DMS153 treated with DMSO at 0.1 percent for 48 hours (cell line): ENCODE measurements at regions not wholly inside any gene's neighbourhood (a gene's known extent, or its start where the extent isn't known, plus 50 kb on each side); places are given as distances from the start of the nearest gene placed in this dataset.

Experiments
- DNase-seq: peaks from one replicate; lab custom pipeline; 2025; ENCODE audit not compliant: unreplicated experiment; lab: John Stamatoyannopoulos, UW

DNA sequence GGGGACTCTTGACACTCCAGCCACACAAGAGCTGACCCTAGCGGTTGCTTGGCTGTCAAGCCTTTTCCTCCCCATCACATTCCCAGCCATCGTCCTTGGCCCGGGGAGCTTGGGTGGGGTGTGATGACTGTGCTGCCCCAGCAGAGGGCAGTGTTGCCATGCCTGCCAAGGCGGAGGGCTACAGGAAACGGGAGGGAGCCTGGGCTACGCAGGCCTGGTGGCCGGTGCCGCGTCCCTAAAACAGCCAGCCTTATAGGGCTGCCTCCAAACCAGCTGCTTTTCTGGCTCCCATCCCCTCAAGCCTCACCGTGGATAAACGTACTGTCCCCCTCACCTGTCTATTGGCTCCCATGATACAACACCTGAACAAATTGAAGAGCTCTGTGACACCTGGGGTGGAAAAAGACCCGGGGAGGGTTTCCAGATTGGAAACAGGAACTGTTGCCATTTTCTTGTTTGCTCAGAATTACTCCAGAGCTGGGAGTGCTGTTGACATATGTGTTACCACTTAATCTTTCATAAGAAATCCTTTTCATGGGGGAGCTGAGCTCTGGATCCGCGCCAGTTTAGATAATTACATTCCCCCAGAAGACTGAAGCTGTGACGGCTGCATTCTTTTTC, 72.8 kb upstream of the ASTN2 start:
- DNase-seq = peak; percentile 99

DNA sequence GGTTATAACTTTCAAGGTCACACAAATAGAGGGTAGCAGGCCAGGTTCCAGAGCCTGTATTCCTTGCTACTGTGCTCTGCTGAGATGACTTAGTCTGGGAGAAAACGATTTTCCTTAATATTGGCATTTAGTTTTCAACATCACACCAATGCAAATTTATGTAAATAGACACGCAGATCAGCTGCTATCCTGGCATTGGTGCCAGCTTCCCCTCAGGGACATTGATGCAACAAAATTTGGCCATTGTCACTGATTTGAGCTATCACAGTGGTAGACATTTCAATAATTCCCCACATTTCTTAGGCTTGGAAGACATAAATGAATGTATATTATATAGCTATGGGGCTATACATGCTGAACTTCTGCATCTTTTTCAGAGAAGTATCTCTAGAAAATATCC, 71.6 kb upstream of the ASTN2 start:
- DNase-seq = no peak

DNA sequence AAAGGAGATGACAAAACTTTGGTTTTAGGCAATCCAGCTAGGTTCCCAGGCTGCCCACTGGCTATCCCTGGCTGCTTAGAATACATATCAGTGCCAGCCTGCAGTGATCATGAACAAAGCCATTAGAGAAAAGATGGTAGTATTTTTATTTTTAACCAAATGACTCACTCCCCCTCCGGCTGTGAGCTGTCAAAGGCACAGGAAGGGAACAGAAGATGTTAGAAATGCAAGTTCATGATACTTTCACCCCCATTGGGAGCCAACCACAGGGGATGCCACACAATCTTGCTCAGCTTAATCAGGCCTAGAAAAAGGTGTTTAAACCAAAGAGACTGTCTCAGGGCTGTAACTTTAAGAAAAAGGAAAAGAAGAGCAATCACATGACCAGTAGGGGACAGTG, 70.3 kb upstream of the ASTN2 start:
- no peak for DNase-seq

DNA sequence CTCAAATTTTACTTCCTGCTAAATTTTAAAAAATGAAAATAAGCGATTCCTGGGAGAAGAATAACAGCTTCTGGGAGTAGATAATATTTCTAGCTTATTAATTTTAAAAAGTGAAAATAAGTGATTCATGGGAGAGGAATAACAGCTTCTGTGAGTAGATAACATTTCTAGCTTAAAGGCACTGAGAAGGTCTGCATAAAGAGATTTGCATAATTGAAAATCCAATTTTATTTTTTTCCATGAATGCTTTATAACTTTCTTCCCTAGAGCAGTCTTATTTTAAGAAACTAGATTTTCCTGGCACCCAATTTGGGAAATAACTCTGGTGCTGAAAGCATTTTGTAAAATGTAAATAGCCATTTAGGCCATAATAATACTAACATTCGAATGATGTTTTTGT, 65.9 kb upstream of the ASTN2 start:
- DNase-seq = no peak

DNA sequence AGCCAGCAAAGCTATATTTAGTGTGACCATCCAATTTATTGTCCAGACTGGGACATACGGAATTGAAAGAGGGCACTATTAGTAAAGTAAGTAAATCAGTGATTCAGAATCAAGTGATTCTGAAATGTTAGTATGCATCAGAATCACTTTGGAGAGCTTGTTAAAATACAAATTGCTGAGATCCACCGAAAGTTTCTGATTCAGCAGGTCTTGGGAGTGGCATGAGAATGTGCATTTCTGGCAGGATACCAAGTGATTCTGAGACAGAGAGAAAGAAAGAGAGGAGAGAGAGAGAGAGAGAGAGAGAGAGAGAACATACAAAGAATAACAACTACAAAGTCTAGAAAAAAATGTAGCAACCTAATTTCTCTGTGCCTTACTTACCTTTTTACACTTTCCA, 65.4 kb upstream of the ASTN2 start:
- no peak for DNase-seq

DNA sequence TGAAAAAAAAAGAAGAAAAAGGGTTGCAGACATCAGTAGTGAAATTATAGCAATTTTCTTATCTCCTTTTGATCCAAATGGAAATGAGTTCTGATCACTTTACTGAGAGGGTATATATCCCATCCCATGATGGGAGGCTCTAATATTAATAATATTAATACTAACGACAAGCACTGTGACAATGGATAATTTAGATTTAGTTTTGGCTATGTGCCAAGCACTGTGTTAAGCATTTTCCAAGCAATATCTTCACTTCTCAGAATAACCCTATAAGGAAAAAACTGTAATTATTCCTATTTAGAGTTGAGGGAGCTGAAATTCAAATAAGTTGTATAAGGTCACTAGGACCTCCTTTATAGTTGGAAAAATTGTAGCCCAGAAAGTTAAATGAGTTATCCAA, 58.4 kb upstream of the ASTN2 start:
- DNase-seq = no peak

DNA sequence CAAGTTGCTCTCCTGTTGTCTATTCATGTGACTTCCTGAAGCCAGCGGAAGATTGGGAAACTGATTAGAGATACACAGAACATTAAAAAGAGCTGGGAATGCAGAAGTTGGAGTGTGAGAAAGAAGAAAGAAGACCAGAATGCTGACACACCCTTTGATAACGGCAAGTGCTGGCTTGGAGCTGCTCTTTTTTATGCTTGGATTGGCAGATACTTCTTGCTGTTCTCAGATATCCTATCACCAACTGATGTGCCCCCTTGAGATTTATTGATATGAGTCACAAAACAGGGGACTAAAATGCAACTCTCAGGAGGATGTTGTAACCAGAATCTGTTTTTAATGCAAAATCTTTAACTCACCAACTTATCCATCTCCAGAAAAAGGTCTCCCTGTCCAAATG, 56.0 kb upstream of the ASTN2 start:
- DNase-seq = no peak

DNA sequence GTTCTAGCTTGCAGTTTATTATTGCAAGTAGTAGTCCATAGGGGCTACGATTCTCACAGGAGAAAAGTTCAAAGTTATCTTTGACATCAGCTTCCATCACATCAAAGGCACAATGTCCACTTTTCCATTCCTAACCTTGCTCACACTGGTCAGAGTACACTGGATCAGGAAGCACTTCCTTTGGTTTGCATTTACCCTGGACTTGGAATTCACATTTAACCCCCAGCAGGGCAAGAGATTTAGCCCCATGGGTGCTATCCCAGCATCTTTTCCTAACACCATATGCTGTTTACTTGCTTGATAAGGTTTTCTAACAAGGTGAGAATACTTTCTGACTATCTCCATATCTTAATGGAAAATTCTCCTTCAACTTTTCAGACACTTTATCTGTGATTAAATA, 55.6 kb upstream of the ASTN2 start:
- DNase-seq = no peak

DNA sequence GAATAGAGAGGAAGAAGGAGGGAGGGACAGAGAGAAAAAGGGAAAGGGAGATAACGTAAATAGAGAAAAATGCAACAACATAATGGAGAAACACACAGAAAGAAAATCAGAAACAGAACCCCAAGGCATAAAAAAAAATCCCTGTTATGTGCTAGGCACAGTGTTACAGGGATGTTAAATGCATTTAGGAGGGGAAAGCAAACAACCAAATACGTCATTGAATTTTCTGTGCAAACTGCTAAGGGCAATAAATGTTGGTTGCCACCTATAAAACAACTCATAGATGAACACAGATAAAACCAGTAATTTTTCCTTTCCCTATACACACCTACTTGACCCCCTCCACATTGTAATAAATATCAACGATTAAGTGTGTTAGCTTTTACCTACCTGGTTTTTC, 51.3 kb upstream of the ASTN2 start:
- DNase-seq = no peak

DNA sequence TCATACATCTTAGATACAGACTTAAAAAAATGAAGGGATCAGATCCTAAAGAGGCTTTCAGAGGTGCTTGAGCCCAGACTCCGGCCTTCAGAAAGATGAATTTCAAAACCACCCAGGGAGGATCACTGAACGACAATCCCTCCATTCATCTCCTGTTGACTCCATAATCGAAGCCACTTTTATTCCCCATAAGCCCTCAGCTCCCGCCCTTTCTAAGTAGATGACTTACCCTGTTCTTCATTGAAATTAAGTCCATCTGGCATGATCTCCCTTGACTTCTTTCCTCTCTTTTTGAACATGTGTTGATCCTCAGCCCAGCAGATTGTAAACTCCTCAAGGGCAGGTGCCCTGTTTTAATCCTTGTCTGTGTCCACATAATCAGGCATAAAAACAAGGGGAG, 50.8 kb upstream of the ASTN2 start:
- DNase-seq = no peak

DNA sequence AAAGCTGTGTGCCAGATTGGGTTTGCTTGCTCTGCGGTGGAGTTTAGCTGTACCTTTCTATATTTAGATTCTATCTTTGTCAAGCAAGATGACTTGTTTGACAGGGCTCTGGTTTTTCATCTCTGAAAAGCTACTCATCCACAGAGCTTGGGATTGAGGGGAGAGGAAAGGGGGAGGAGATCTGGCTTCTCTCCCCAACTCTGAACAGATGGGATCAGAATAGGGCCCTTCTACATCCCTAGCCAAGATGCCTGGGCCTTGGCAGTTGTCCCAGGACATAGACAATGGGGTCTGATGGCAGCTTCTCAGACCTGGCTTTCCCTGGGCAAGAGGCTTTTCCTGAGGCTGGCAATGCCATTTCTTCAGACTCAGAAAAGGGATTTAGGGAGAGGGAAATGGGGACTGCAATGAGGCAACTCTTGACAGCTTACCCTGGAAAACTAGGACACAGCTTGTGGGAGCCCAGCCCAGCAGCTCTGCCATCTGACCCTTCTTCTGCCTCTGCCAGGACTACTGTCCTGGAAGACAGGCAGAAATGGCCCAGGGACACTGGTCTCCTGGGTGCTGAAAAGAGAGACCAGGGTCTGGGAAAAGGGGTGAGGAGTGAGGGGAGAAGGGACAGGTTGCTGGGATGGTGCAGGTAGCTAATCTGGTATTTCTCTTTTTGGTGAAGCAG, 50.2 kb upstream of the ASTN2 start:
- DNase-seq = no peak
